CD4-positive, alpha-beta memory T cell (primary cell): ENCODE measurements at regions not wholly inside any gene's neighbourhood (a gene's known extent, or its start where the extent isn't known, plus 50 kb on each side); places are given as distances from the start of the nearest gene placed in this dataset.

Experiments used
- CTCF ChIA-PET: fragments of 350-600 bp; sonication (Branson Sonifier 250); formaldehyde crosslinking; loops from one replicate; lab custom pipeline; 2021; ENCODE audit warnings: inconsistent platforms; ENCODE audit not compliant: partially characterized antibody; lab: Charles Lee
- POLR2A ChIA-PET: fragments of 350-600 bp; sonication (Branson Sonifier 250); formaldehyde crosslinking; loops from one replicate; lab custom pipeline; 2021; ENCODE audit not compliant: partially characterized antibody; lab: Charles Lee
- DNase-seq, 5 donors: peaks; one replicate each; pipeline versions ENCODE4 v3.0.0 to v3.0.0-alpha.2; 2020 to 2022; ENCODE audit warnings: mixed read lengths in 1 of 5
- H3K27ac ChIP-seq: one replicate; pipeline ENCODE4 v1.7.0; 2013; ENCODE audit warnings: low read depth, low read length
- H3K27me3 ChIP-seq: 2 replicates; pipeline ENCODE4 v1.7.0; 2013; ENCODE audit warnings: mild to moderate bottlenecking, low read length, moderate library complexity; ENCODE audit not compliant: insufficient read depth
- H3K36me3 ChIP-seq: 2 replicates; pipeline ENCODE4 v1.7.0; 2013; ENCODE audit warnings: mild to moderate bottlenecking, low read length, moderate library complexity; ENCODE audit not compliant: insufficient read depth
- H3K4me1 ChIP-seq: 2 replicates; pipeline ENCODE4 v1.7.0; 2013; ENCODE audit warnings: mild to moderate bottlenecking, low read length, moderate library complexity; ENCODE audit not compliant: insufficient read depth
- H3K4me3 ChIP-seq, 2 donors: one replicate each; pipeline ENCODE4 v1.7.0; 2013; ENCODE audit warnings: low read length in 2 of 2, mild to moderate bottlenecking in 1 of 2
- H3K9me3 ChIP-seq, 2 donors: one replicate each; pipeline ENCODE4 v1.7.0; 2013; ENCODE audit warnings: low read length in 2 of 2, control low read depth in 1 of 2; ENCODE audit not compliant: control insufficient read depth in 1 of 2
- H3K27ac Mint-ChIP-seq, 7 donors: one replicate each; pipeline ENCODE4 v1.8.0; 2020 to 2021; ENCODE audit warnings: mixed read lengths in 7 of 7, mild to moderate bottlenecking in 6 of 7, inconsistent platforms in 3 of 7, moderate library complexity in 3 of 7
- H3K27me3 Mint-ChIP-seq, 2 donors: one replicate each; pipeline ENCODE4 v1.8.0; 2020 to 2021; ENCODE audit warnings: mixed read lengths in 2 of 2
- H3K36me3 Mint-ChIP-seq, 2 donors: one replicate each; pipeline ENCODE4 v1.8.0; 2020 to 2021; ENCODE audit warnings: mixed read lengths in 2 of 2, inconsistent platforms in 1 of 2, mild to moderate bottlenecking in 1 of 2
- H3K4me1 Mint-ChIP-seq, 4 donors: one replicate each; pipeline ENCODE4 v1.8.0; 2020 to 2021; ENCODE audit warnings: mixed read lengths in 4 of 4, mild to moderate bottlenecking in 1 of 4
- H3K4me3 Mint-ChIP-seq, 8 donors: one replicate each; pipeline ENCODE4 v1.8.0; 2020 to 2021; ENCODE audit warnings: mixed read lengths in 8 of 8, mild to moderate bottlenecking in 7 of 8, moderate library complexity in 6 of 8, inconsistent platforms in 3 of 8
- H3K9me3 Mint-ChIP-seq, 8 donors: one replicate each; pipeline ENCODE4 v1.8.0; 2020 to 2021; ENCODE audit warnings: mixed read lengths in 8 of 8, mild to moderate bottlenecking in 5 of 8, inconsistent platforms in 3 of 8, moderate library complexity in 1 of 8
- intact Hi-C: fragments of 100-400 bp; cut with micrococcal nuclease; formaldehyde crosslinking; loops from one replicate; pipeline ENCODE4 v1.15.1; 2023

DNA sequence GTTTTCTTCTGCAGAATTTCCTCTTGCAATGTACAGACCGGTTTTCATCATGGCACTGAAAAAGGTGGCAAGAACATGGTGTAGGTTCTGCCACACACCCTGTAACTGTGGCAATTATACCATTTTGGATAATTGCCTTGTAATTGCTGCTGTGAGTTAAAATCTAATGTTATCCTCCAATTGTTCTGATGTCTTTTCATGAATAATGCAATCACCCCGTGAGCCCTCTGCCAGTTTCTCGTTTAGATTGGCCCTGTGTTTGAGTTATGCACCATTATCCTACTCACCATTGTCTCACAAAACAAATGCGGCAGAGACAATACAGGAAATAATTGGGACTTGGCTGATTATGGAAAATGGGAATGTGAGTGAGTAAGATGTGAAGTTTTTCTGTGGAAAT, 61.8 kb upstream of the MTNR1B start:
- DNase-seq, result no peak
- intact Hi-C loops, result no loop called here
- H3K9me3 Mint-ChIP-seq, result peaks cover 0 to 6% (median 0%) of the 10 kb centered on the region in 8 donors
- ChIA-PET POLR2A (no interaction called here), CTCF (no interaction called here)
- Histone ChIP-seq H3K4me3 (no peak overlapping the region), H3K27me3 (no peaks in the 10 kb centered on the region), H3K4me1 (no peaks in the 10 kb centered on the region), H3K27ac (no peak overlapping the region), H3K36me3 (no peaks in the 10 kb centered on the region), H3K9me3 (no peaks in the 10 kb centered on the region)
- no peaks in the 10 kb centered on the region for H3K36me3 Mint-ChIP-seq
- peaks cover 0 to 3% of the 10 kb centered on the region in 2 donors for H3K27me3 Mint-ChIP-seq
- no peak overlapping the region for H3K27ac Mint-ChIP-seq
- H3K4me3 Mint-ChIP-seq, result no peak overlapping the region
- no peaks in the 10 kb centered on the region for H3K4me1 Mint-ChIP-seq

DNA sequence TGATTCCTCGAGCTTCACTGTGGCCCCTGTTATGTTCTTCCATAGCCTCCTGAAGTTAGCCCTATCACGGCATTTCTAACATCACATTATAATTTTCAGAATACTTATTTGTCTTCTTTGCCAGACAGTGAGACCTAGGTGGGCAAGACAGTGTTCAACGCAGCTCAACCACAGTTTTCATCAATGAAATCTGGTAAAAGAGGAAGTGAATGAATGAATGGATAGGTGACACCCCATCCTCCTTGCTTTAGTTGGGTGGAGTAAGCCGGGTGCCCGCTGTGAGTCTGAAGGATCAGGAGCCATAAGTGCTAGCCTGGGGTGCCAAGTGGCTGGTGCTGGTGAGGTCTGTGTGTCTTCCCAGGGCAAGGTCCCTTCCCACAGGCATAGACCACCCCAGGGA, 60.2 kb upstream of the MTNR1B start:
- H3K27ac ChIP-seq, result no peak overlapping the region
- H3K9me3 ChIP-seq, result no peaks in the 10 kb centered on the region
- H3K27me3 Mint-ChIP-seq, result peaks cover 0 to 1% of the 10 kb centered on the region in 2 donors
- H3K27me3 ChIP-seq, result no peaks in the 10 kb centered on the region
- no peak for DNase-seq
- ChIA-PET CTCF (no interaction called here), POLR2A (no interaction called here)
- no peaks in the 10 kb centered on the region for H3K36me3 Mint-ChIP-seq
- no peak overlapping the region for H3K4me3 ChIP-seq
- peaks cover 0 to 3% (median 0%) of the 10 kb centered on the region in 8 donors for H3K9me3 Mint-ChIP-seq
- no peak overlapping the region for H3K4me3 Mint-ChIP-seq
- no peaks in the 10 kb centered on the region for H3K4me1 Mint-ChIP-seq
- intact Hi-C loops, result no loop called here
- no peak overlapping the region for H3K27ac Mint-ChIP-seq
- no peaks in the 10 kb centered on the region for H3K36me3 ChIP-seq
- no peaks in the 10 kb centered on the region for H3K4me1 ChIP-seq

DNA sequence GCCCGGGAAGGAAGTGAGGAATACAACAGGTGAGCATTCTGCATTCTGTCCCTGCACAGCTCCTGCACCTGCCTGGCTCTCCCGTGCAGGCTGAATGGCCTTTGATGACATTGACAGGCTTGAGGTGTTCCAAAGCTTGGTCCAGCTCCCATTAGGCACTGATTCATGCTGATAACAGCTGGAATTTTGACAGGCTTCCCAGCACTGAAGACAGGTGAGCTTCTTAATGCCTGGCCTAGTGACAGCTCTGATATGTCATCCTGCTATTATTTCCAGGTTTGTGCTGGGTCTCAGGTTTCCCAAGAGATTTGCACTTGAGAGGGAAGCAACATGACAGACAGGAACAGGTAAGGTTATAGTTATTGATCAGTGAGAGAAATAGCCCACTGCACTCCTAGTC, 58.0 kb upstream of the MTNR1B start:
- Mint-ChIP-seq H3K27me3 (peaks cover 2 to 3% of the 10 kb centered on the region in 2 donors), H3K4me1 (no peaks in the 10 kb centered on the region), H3K4me3 (no peak overlapping the region), H3K9me3 (peaks cover 0 to 3% (median 0%) of the 10 kb centered on the region in 8 donors), H3K36me3 (no peaks in the 10 kb centered on the region), H3K27ac (no peak overlapping the region)
- H3K4me3 ChIP-seq, result no peak overlapping the region
- no peaks in the 10 kb centered on the region for H3K27me3 ChIP-seq
- POLR2A ChIA-PET, result no interaction called here
- no peaks in the 10 kb centered on the region for H3K36me3 ChIP-seq
- no peak overlapping the region for H3K27ac ChIP-seq
- H3K4me1 ChIP-seq, result no peaks in the 10 kb centered on the region
- H3K9me3 ChIP-seq, result no peaks in the 10 kb centered on the region
- intact Hi-C loops, result no loop called here
- DNase-seq, result no peak
- CTCF ChIA-PET, result no interaction called here

DNA sequence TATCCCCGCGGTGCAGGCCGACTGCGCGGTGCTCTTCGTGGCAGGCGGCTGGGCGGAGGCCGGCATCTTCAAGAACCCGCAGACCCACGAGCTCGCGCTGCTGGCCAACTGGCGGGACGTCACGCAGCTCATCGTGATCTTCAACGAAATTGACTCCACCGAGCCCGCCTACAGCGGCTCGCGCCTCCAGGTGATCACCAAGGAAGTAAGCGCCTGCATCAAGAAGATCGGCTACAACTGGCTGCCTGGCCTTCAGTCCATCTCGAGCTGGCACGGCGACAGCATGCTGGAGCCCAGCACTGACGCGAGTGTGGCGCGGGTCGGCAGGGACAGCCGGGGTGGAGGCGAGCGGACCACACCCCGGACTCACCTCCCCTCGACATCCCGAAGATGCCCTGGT, 53.9 kb upstream of the MTNR1B start:
- H3K36me3 Mint-ChIP-seq, result no peaks in the 10 kb centered on the region
- Histone ChIP-seq H3K4me1 (no peaks in the 10 kb centered on the region), H3K27ac (no peak overlapping the region), H3K36me3 (no peaks in the 10 kb centered on the region), H3K27me3 (no peaks in the 10 kb centered on the region), H3K4me3 (no peak overlapping the region), H3K9me3 (no peaks in the 10 kb centered on the region)
- no peak for DNase-seq
- H3K27me3 Mint-ChIP-seq, result peaks cover 2 to 8% of the 10 kb centered on the region in 2 donors
- no peak overlapping the region for H3K4me3 Mint-ChIP-seq
- no peak overlapping the region for H3K27ac Mint-ChIP-seq
- ChIA-PET POLR2A (no interaction called here), CTCF (interaction anchor here (0.5 kb wide), 1 partner anchor 1603 kb away, joined by 3 read pairs; no protein-coding TSS in a partner anchor)
- H3K4me1 Mint-ChIP-seq, result no peaks in the 10 kb centered on the region
- intact Hi-C loops, result no loop called here
- no peaks in the 10 kb centered on the region for H3K9me3 Mint-ChIP-seq

DNA sequence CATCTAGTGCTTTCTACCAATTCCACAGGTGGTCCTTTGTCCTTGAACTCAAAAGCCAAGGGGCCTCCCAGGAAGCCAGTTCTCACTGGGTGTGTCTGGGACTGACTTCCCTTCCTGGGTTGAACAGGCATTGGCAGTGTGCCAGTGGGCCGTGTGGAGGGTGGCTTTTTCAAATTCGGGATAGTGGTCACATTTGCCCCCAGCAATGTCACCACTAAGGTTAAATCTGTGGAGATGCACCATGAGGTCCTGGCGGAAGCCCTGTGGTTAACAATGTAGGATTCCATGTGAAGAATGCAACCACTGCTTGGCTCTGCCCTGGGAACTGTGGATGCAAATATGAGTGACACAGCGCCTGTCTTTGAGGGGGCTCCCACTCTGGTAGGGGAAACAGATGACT, 53.2 kb upstream of the MTNR1B start:
- ChIA-PET CTCF (no interaction called here), POLR2A (no interaction called here)
- no peak overlapping the region for H3K4me3 ChIP-seq
- H3K9me3 Mint-ChIP-seq, result no peaks in the 10 kb centered on the region
- H3K27ac Mint-ChIP-seq, result no peak overlapping the region
- H3K27me3 ChIP-seq, result no peaks in the 10 kb centered on the region
- H3K27me3 Mint-ChIP-seq, result peaks cover 2 to 8% of the 10 kb centered on the region in 2 donors
- no peak overlapping the region for H3K4me3 Mint-ChIP-seq
- H3K27ac ChIP-seq, result no peak overlapping the region
- no peaks in the 10 kb centered on the region for H3K4me1 ChIP-seq
- H3K36me3 Mint-ChIP-seq, result no peaks in the 10 kb centered on the region
- H3K4me1 Mint-ChIP-seq, result no peaks in the 10 kb centered on the region
- DNase-seq, result no peak
- no peaks in the 10 kb centered on the region for H3K9me3 ChIP-seq
- no peaks in the 10 kb centered on the region for H3K36me3 ChIP-seq
- intact Hi-C loops, result no loop called here

DNA sequence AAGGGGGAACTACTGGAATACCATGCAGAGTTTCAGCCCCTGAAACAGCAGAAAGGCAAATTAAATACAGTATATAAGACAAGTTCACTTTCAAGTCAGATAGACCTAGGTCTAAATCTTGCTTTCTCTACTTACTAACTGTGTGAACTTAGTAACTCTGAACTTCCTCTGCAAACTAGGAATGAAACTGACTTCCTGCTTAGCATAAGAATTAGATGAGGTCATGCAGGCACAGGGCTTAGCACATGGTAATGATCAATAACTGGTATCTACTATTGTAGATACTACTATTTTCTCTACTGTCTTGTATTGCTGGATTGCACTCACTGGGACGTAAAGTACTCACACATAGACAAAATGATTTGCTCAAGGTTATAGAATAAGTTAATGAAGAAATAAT, 51.5 kb upstream of the MTNR1B start:
- H3K9me3 Mint-ChIP-seq, result no peaks in the 10 kb centered on the region
- H3K27me3 Mint-ChIP-seq, result peaks cover 2 to 8% of the 10 kb centered on the region in 2 donors
- no peak for DNase-seq
- H3K4me1 Mint-ChIP-seq, result no peaks in the 10 kb centered on the region
- no peak overlapping the region for H3K27ac Mint-ChIP-seq
- ChIA-PET POLR2A (no interaction called here), CTCF (no interaction called here)
- H3K36me3 Mint-ChIP-seq, result no peaks in the 10 kb centered on the region
- no peak overlapping the region for H3K4me3 ChIP-seq
- no peaks in the 10 kb centered on the region for H3K4me1 ChIP-seq
- H3K27ac ChIP-seq, result no peak overlapping the region
- no peaks in the 10 kb centered on the region for H3K9me3 ChIP-seq
- no peaks in the 10 kb centered on the region for H3K27me3 ChIP-seq
- H3K4me3 Mint-ChIP-seq, result no peak overlapping the region
- no peaks in the 10 kb centered on the region for H3K36me3 ChIP-seq
- intact Hi-C loops, result no loop called here

DNA sequence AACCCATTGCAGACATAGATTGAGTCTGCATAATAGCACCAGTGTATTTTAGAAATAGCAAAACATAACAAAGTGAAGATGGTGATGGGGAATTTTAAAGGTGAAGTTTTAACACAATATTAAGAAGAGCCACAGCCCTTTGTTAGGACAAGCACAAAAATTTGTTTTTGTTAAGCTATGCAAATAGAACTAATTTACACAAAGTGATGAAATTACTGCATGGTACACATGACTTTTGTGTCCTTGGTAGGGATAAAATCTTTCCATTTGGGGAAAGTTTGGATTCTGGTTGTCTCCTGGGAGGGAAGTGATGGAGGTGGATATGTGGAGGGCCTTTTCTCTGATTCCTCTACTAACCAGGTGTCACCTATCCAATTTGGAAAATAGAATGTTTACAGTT, 50.4 kb upstream of the MTNR1B start:
- H3K27ac ChIP-seq, result no peak overlapping the region
- CTCF ChIA-PET, result no interaction called here
- no peaks in the 10 kb centered on the region for H3K36me3 ChIP-seq
- no peak for DNase-seq
- intact Hi-C loops, result no loop called here
- H3K4me1 Mint-ChIP-seq, result no peaks in the 10 kb centered on the region
- no peaks in the 10 kb centered on the region for H3K9me3 ChIP-seq
- peaks cover 2 to 8% of the 10 kb centered on the region in 2 donors for H3K27me3 Mint-ChIP-seq
- H3K4me1 ChIP-seq, result no peaks in the 10 kb centered on the region
- H3K27ac Mint-ChIP-seq, result no peak overlapping the region
- no peak overlapping the region for H3K4me3 ChIP-seq
- no peaks in the 10 kb centered on the region for H3K27me3 ChIP-seq
- no peaks in the 10 kb centered on the region for H3K36me3 Mint-ChIP-seq
- POLR2A ChIA-PET, result no interaction called here
- H3K4me3 Mint-ChIP-seq, result no peak overlapping the region
- peaks cover 0 to 3% (median 0%) of the 10 kb centered on the region in 8 donors for H3K9me3 Mint-ChIP-seq
